ENCODE measurements at regions not wholly inside any gene's neighbourhood (a gene's known extent, or its start where the extent isn't known, plus 50 kb on each side); places are given as distances from the start of the nearest gene placed in this dataset.

DNA sequence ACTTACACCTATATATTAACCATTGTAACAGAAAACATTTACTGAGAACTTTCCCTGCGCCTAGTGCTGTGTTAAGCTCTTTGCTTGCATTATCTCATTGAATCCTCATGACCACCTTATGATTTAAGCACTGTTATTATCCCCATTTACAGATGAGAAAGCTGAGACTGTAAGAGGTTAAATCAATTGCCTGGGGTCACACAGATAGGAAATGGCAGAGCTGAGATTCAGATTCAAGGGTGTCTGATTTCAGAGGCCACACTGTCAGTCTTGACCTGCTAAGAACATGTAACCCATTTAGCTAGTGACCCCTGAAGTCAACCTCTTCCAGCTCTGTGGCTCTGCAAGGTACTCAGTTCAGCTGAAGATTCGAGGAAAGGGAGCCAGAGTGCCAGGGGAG lies 143.9 kb downstream of the TLE3 start:
- H3K4me1 Mint-ChIP-seq = peaks cover 23% of the 10 kb centered on the region
- no peaks in the 10 kb centered on the region for H3K9me3 Mint-ChIP-seq
- H3K36me3 Mint-ChIP-seq = no peaks in the 10 kb centered on the region
- no peaks in the 10 kb centered on the region for H3K27me3 Mint-ChIP-seq (ENCODE audit: low read depth)
- POLR2A ChIA-PET = no interaction called here
- no peak overlapping the region for H3K4me3 Mint-ChIP-seq
- H3K27ac Mint-ChIP-seq = no peak overlapping the region
- no peak for ATAC-seq
- CTCF ChIA-PET = interaction anchor here (0.8 to 1.2 kb wide), 3 partner anchors 60 to 475 kb away, joined by 3 read pairs; no protein-coding TSS in a partner anchor
- TF ChIP-seq, protein P1, sequence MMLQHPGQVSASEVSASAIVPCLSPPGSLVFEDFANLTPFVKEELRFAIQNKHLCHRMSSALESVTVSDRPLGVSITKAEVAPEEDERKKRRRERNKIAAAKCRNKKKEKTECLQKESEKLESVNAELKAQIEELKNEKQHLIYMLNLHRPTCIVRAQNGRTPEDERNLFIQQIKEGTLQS (CRISPR knock-in tag; conservative IDR thresholded peaks at IDR 0.05) = no peak
- TF ChIP-seq ZNF138 (CRISPR knock-in tag; conservative IDR thresholded peaks at IDR 0.05) (no peak), NFATC4 (CRISPR knock-in tag; IDR thresholded peaks at IDR 0.05) (no peak), TEAD4 (CRISPR knock-in tag; IDR thresholded peaks at IDR 0.05) (no peak), NR1H2 (CRISPR knock-in tag; IDR thresholded peaks at IDR 0.05) (no peak), ZNF232 (CRISPR knock-in tag; IDR thresholded peaks at IDR 0.05) (no peak), CBFB (CRISPR knock-in tag; IDR thresholded peaks at IDR 0.05; ENCODE audit: low read depth) (no peak), GTF2I (CRISPR knock-in tag; conservative IDR thresholded peaks at IDR 0.05) (no peak), GRHL2 (CRISPR knock-in tag; IDR thresholded peaks at IDR 0.05; ENCODE audit: insufficient replicate concordance, severe bottlenecking) (no peak), ATF1 (CRISPR knock-in tag; IDR thresholded peaks at IDR 0.05) (no peak), NFE2L1 (CRISPR knock-in tag; IDR thresholded peaks at IDR 0.05) (no peak), TP53 (CRISPR knock-in tag; IDR thresholded peaks at IDR 0.05) (no peak)
- no peak for DNase-seq (ENCODE audit: low spot score)

DNA sequence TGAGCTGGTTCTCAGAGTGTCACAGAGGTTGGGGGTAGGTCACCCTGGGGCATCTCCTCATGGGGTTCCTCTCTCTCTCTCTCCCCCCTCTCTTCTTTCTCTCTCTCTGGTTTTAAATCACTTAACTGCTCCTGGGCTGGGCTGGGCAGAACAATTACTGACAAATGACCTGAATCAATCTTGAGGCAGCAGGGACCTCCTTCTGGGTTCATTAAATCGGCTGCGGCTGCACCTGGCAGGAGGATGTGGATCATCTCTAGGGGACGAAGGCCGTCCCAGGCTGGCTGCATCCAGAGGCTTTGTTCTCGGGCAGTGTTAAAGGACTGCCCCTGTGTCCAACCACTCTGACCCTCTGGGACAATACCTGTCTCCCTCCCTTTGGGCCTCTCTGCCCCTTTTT lies 143.1 kb downstream of the TLE3 start:
- Mint-ChIP-seq H3K4me3 (no peak overlapping the region), H3K4me1 (peaks cover 24% of the 10 kb centered on the region), H3K36me3 (no peaks in the 10 kb centered on the region), H3K27me3 (ENCODE audit: low read depth) (no peaks in the 10 kb centered on the region), H3K27ac (no peak overlapping the region), H3K9me3 (0 out of 2 replicates have a peak, but pooled peaks cover 3% of the 10 kb centered on the region)
- no peak for ATAC-seq
- no peak for TF ChIP-seq FOXK1 (CRISPR knock-in tag; IDR thresholded peaks at IDR 0.05)
- no peak for TF ChIP-seq GRHL2 (CRISPR knock-in tag; IDR thresholded peaks at IDR 0.05; ENCODE audit: insufficient replicate concordance, severe bottlenecking)
- no peak for TF ChIP-seq SMAD3 (CRISPR knock-in tag; IDR thresholded peaks at IDR 0.05; ENCODE audit: borderline replicate concordance)
- no peak for TF ChIP-seq ZNF219 (CRISPR knock-in tag; IDR thresholded peaks at IDR 0.05; ENCODE audit: borderline replicate concordance)
- no peak for TF ChIP-seq ELF4 (CRISPR knock-in tag; IDR thresholded peaks at IDR 0.05; ENCODE audit: low read depth)
- TF ChIP-seq SMAD4 (CRISPR knock-in tag; IDR thresholded peaks at IDR 0.05) = no peak
- TF ChIP-seq PRRX2 (CRISPR knock-in tag; IDR thresholded peaks at IDR 0.05) = no peak
- no peak for TF ChIP-seq RELA (CRISPR knock-in tag; IDR thresholded peaks at IDR 0.05; ENCODE audit: borderline replicate concordance)
- TF ChIP-seq, protein P2, sequence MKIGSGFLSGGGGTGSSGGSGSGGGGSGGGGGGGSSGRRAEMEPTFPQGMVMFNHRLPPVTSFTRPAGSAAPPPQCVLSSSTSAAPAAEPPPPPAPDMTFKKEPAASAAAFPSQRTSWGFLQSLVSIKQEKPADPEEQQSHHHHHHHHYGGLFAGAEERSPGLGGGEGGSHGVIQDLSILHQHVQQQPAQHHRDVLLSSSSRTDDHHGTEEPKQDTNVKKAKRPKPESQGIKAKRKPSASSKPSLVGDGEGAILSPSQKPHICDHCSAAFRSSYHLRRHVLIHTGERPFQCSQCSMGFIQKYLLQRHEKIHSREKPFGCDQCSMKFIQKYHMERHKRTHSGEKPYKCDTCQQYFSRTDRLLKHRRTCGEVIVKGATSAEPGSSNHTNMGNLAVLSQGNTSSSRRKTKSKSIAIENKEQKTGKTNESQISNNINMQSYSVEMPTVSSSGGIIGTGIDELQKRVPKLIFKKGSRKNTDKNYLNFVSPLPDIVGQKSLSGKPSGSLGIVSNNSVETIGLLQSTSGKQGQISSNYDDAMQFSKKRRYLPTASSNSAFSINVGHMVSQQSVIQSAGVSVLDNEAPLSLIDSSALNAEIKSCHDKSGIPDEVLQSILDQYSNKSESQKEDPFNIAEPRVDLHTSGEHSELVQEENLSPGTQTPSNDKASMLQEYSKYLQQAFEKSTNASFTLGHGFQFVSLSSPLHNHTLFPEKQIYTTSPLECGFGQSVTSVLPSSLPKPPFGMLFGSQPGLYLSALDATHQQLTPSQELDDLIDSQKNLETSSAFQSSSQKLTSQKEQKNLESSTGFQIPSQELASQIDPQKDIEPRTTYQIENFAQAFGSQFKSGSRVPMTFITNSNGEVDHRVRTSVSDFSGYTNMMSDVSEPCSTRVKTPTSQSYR (CRISPR knock-in tag; IDR thresholded peaks at IDR 0.05) = no peak
- TF ChIP-seq, protein P3, sequence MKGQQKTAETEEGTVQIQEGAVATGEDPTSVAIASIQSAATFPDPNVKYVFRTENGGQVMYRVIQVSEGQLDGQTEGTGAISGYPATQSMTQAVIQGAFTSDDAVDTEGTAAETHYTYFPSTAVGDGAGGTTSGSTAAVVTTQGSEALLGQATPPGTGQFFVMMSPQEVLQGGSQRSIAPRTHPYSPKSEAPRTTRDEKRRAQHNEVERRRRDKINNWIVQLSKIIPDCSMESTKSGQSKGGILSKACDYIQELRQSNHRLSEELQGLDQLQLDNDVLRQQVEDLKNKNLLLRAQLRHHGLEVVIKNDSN (CRISPR knock-in tag; IDR thresholded peaks at IDR 0.05) = no peak
- TF ChIP-seq OVOL2 (CRISPR knock-in tag; IDR thresholded peaks at IDR 0.05; ENCODE audit: borderline replicate concordance) = no peak
- no peak for TF ChIP-seq ZNF671 (CRISPR knock-in tag; IDR thresholded peaks at IDR 0.05)
- TF ChIP-seq MYBL2 (CRISPR knock-in tag; IDR thresholded peaks at IDR 0.05) = no peak
- TF ChIP-seq, protein P4, sequence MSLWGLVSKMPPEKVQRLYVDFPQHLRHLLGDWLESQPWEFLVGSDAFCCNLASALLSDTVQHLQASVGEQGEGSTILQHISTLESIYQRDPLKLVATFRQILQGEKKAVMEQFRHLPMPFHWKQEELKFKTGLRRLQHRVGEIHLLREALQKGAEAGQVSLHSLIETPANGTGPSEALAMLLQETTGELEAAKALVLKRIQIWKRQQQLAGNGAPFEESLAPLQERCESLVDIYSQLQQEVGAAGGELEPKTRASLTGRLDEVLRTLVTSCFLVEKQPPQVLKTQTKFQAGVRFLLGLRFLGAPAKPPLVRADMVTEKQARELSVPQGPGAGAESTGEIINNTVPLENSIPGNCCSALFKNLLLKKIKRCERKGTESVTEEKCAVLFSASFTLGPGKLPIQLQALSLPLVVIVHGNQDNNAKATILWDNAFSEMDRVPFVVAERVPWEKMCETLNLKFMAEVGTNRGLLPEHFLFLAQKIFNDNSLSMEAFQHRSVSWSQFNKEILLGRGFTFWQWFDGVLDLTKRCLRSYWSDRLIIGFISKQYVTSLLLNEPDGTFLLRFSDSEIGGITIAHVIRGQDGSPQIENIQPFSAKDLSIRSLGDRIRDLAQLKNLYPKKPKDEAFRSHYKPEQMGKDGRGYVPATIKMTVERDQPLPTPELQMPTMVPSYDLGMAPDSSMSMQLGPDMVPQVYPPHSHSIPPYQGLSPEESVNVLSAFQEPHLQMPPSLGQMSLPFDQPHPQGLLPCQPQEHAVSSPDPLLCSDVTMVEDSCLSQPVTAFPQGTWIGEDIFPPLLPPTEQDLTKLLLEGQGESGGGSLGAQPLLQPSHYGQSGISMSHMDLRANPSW (CRISPR knock-in tag; conservative IDR thresholded peaks at IDR 0.05; ENCODE audit: low read depth) = no peak
- TF ChIP-seq SP1 (CRISPR knock-in tag; conservative IDR thresholded peaks at IDR 0.05) = no peak
- ChIA-PET POLR2A (no interaction called here), CTCF (interaction anchor here (1.2 kb wide), 1 partner anchor 192 kb away, joined by 3 read pairs; no protein-coding TSS in a partner anchor)
- no peak for DNase-seq (ENCODE audit: low spot score)

Data from WTC11 (cell line).